GM23248 (cell line): ENCODE measurements at regions not wholly inside any gene's neighbourhood (a gene's known extent, or its start where the extent isn't known, plus 50 kb on each side); places are given as distances from the start of the nearest gene placed in this dataset.

Experiments
- EZH2 ChIP-seq: fragments of 200-600 bp; sonication (generic); IDR thresholded peaks from 2 replicates; pipeline ENCODE4 v1.6.1; 2018; ENCODE audit warnings: antibody characterized with exemption, mild to moderate bottlenecking; ENCODE audit not compliant: insufficient read depth, poor library complexity, severe bottlenecking
- EZH2phosphoT487 ChIP-seq: fragments of 200-600 bp; sonication (generic); IDR thresholded peaks from 2 replicates; pipeline ENCODE4 v1.6.1; 2018; ENCODE audit warnings: antibody characterized with exemption, moderate library complexity, mild to moderate bottlenecking, low read depth; ENCODE audit not compliant: insufficient read depth

- no peak for TF ChIP-seq EZH2
- TF ChIP-seq EZH2phosphoT487 = no peak
Measured at GRCh38 chr14:61893371-61893940, 131.2 kb downstream of the SNAPC1 start.
